ENCODE measurements at regions not wholly inside any gene's neighbourhood (a gene's known extent, or its start where the extent isn't known, plus 50 kb on each side); places are given as distances from the start of the nearest gene placed in this dataset.

DNA sequence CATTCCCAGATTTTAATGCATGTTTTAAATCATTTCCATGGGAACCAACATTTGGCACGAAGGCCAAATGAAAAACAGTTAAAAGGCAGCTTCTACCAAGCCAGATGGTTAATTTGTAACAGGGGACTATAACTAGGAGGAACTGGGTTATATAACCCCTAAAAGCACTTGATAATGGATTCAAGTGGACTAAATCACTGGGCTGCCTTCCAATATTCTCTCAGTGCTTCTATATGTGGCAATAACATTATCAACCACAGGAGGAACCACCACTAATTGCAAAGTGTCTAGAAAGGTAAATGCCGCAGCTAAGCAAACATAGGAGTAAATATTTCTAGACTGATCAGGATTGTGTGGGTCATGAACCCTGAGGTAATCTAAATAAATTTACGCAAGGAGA is 391.5 kb downstream of the UBE2NL start:
- H3K27me3 Mint-ChIP-seq (ENCODE audit: insufficient read depth) = no peaks in the 10 kb centered on the region; the same call in 1 of the 2 replicates
- no peak overlapping the region for H3K4me3 Mint-ChIP-seq

DNA sequence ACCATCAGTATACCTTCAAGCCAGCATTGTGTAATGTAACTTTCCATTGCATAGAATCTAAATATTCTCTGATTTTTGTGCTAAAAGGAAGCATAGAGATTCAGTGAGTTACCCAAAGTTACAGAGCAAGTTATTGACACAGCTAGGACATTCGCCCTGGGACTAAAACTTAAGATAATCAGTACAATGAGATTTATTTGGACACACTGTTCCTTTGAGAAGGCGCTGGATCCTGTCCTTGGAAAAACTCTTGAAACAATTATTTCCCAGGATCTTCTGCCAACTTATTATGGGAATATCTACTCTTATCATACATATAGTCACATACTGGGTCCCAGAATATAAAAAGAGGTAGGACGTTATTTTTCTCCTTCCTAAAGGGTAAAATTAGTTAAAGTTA is 392.0 kb downstream of the UBE2NL start:
- H3K27me3 Mint-ChIP-seq (ENCODE audit: insufficient read depth) = no peaks in the 10 kb centered on the region; the same call in 1 of the 2 replicates
- no peak for DNase-seq
- H3K9me3 Mint-ChIP-seq = peaks cover 15% of the 10 kb centered on the region
- no peaks in the 10 kb centered on the region for H3K36me3 Mint-ChIP-seq (ENCODE audit: low read depth)
- no peak overlapping the region for H3K4me3 Mint-ChIP-seq
- no peaks in the 10 kb centered on the region for H3K4me1 Mint-ChIP-seq (ENCODE audit: low read depth)
- H3K27ac Mint-ChIP-seq = no peak overlapping the region
- TF ChIP-seq, protein P1, sequence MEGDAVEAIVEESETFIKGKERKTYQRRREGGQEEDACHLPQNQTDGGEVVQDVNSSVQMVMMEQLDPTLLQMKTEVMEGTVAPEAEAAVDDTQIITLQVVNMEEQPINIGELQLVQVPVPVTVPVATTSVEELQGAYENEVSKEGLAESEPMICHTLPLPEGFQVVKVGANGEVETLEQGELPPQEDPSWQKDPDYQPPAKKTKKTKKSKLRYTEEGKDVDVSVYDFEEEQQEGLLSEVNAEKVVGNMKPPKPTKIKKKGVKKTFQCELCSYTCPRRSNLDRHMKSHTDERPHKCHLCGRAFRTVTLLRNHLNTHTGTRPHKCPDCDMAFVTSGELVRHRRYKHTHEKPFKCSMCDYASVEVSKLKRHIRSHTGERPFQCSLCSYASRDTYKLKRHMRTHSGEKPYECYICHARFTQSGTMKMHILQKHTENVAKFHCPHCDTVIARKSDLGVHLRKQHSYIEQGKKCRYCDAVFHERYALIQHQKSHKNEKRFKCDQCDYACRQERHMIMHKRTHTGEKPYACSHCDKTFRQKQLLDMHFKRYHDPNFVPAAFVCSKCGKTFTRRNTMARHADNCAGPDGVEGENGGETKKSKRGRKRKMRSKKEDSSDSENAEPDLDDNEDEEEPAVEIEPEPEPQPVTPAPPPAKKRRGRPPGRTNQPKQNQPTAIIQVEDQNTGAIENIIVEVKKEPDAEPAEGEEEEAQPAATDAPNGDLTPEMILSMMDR (IDR thresholded peaks at IDR 0.05) = no peak

More for the DNA sequence above, 391.5 kb downstream of the UBE2NL start:
- Mint-ChIP-seq H3K27ac (no peak overlapping the region), H3K4me1 (ENCODE audit: low read depth) (no peaks in the 10 kb centered on the region), H3K9me3 (peaks cover 15% of the 10 kb centered on the region), H3K36me3 (ENCODE audit: low read depth) (no peaks in the 10 kb centered on the region)
- TF ChIP-seq, protein P1 (IDR thresholded peaks at IDR 0.05) = no peak
- DNase-seq = no peak

DNA sequence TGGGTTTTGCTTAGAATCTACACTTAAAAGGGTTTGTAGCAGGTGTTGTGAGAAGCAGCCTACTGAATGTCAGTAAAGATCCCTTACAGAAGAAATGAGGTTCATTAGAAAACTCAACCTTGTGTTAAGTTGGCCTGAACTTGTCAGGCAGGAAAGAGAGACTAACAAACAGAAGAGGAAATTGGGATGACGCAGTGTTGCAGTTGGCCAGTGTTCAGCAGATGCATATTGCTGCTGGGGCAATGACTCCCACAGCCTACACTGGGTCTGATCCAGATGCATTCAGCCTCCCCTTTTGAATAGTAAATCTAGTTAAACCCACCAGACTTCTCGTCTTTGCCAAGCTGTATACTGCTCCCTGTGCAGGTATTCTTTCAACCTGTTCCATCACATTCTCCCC is 409.4 kb downstream of the UBE2NL start:
- H3K27me3 Mint-ChIP-seq (ENCODE audit: insufficient read depth) = no peaks in the 10 kb centered on the region
- peaks cover 14% of the 10 kb centered on the region for H3K9me3 Mint-ChIP-seq
- no peak for DNase-seq
- H3K4me3 Mint-ChIP-seq = no peak overlapping the region
- H3K36me3 Mint-ChIP-seq (ENCODE audit: low read depth) = no peaks in the 10 kb centered on the region; the same call in 1 of the 2 replicates
- H3K4me1 Mint-ChIP-seq (ENCODE audit: low read depth) = no peaks in the 10 kb centered on the region
- no peak overlapping the region for H3K27ac Mint-ChIP-seq
- TF ChIP-seq, protein P1 (IDR thresholded peaks at IDR 0.05) = no peak

DNA sequence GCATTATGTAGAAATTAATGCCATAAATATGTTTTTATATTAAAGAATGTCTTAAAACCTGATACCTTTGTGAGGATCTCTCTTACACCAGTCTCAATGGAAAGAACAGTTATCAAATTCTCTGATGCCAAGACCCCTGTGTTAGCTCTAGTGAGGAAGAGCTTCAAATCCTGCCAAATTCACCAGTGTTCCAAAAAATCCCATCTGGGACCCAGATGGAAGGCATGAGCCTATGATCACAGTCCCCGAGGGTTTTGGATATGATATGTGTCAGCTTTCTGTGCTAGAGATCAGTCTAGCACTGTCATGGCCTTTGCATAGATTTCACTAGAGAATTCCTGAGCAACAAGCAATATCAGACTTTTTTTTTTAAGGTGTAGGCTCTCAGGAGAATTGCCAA is 412.1 kb downstream of the UBE2NL start:
- Mint-ChIP-seq H3K9me3 (peaks cover 8% of the 10 kb centered on the region), H3K27me3 (ENCODE audit: insufficient read depth) (no peaks in the 10 kb centered on the region), H3K4me3 (no peak overlapping the region), H3K36me3 (ENCODE audit: low read depth) (no peaks in the 10 kb centered on the region; the same call in 1 of the 2 replicates), H3K27ac (no peak overlapping the region), H3K4me1 (ENCODE audit: low read depth) (no peaks in the 10 kb centered on the region)
- DNase-seq = no peak
- TF ChIP-seq, protein P1 (IDR thresholded peaks at IDR 0.05) = no peak

DNA sequence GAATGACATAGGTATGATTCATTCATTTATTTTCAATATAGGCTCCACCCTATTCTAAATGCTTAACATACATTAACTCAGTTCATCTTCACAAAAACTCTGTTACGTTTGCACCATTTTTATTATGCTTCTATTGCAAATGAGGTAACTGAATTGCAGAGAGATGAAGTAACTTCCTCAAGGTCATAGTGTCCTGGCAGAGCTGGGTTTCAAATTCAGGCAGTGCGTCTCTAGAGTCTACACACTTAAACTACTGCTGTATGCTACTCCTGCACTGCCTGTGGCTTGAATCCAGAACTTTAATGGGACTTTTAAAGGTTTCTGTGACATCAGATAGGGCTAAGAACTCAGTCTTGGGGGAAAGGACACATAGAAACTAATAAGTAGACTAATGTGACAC is 413.4 kb downstream of the UBE2NL start:
- Mint-ChIP-seq H3K9me3 (peaks cover 8% of the 10 kb centered on the region), H3K4me1 (ENCODE audit: low read depth) (no peaks in the 10 kb centered on the region), H3K4me3 (no peak overlapping the region), H3K27me3 (ENCODE audit: insufficient read depth) (no peaks in the 10 kb centered on the region; the same call in 1 of the 2 replicates), H3K36me3 (ENCODE audit: low read depth) (no peaks in the 10 kb centered on the region; the same call in 1 of the 2 replicates), H3K27ac (no peak overlapping the region)
- TF ChIP-seq, protein P1 (IDR thresholded peaks at IDR 0.05) = no peak
- DNase-seq = no peak

DNA sequence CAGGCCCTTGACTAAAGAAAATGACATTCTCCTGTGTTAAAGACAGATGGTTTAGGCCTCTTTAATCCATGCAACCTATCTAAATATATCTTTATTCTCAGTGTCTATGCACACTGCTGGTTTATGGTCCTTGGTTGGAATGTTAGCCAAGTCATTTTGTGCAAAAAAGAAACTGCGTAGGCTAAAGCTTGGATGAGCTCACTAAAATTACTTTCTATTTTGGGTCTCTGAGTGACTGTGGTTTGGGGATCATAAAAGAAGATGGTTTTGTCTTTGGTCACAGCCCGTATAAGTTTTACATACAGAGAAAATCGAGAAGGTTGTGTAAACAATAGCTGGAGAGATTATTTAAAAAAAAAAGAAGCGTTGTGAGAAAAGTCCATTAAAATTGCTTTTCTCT is 443.6 kb downstream of the UBE2NL start:
- no peaks in the 10 kb centered on the region for H3K36me3 Mint-ChIP-seq (ENCODE audit: low read depth)
- no peaks in the 10 kb centered on the region for H3K9me3 Mint-ChIP-seq
- H3K27me3 Mint-ChIP-seq (ENCODE audit: insufficient read depth) = no peaks in the 10 kb centered on the region
- no peak overlapping the region for H3K4me3 Mint-ChIP-seq
- H3K27ac Mint-ChIP-seq = no peak overlapping the region
- DNase-seq = peak; percentile 0
- H3K4me1 Mint-ChIP-seq (ENCODE audit: low read depth) = no peaks in the 10 kb centered on the region
- TF ChIP-seq, protein P1 (IDR thresholded peaks at IDR 0.05) = no peak

Data from HFFc6 (cell line).